NCI-H1092 treated with DMSO at 0.1 percent for 48 hours (cell line): ENCODE measurements at regions not wholly inside any gene's neighbourhood (a gene's known extent, or its start where the extent isn't known, plus 50 kb on each side); places are given as distances from the start of the nearest gene placed in this dataset.

Experiments
- DNase-seq: peaks from one replicate; lab custom pipeline; 2025; lab: John Stamatoyannopoulos, UW

DNA sequence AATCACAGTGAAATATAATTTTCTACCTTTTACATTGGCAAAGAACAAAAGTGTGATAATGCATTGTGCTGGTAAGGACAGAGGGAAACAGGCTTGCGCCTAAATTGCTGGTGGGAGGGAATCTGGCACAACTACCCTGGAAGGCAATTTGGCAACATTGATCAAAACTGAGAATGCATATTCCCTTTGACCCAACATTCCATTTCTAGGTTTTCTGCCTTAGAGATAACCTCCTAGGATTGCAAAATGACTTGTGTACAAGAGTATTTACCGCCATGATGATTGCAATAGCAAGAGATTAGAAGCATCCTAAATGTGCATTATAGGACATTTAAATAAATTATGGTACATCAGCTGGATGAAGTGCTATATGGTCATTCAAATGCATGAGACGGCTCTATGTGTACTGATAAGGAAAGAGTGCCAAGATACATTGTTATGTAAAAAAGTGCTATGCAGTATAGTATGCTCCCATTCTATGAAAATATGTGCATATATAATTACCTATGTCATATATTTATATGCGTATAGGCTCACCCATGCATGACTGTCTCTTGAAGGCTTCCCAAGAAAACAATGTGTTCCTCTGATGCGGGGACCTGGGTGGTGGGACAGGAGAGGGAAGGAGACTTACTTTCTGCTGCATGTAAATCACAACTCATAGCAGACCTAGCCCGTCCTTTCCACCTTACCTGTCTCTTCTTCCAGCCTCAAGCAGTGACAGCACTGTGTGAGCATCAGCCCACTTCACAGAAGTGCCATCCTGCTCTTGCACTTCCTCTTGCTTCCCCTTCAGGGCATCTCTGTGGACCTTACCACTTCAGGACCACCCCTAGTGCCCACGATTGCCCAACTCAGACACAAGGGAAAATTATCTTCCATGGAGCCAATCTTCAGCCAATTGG lies 249.9 kb upstream of the TLE3 start:
- DNase-seq = no peak

DNA sequence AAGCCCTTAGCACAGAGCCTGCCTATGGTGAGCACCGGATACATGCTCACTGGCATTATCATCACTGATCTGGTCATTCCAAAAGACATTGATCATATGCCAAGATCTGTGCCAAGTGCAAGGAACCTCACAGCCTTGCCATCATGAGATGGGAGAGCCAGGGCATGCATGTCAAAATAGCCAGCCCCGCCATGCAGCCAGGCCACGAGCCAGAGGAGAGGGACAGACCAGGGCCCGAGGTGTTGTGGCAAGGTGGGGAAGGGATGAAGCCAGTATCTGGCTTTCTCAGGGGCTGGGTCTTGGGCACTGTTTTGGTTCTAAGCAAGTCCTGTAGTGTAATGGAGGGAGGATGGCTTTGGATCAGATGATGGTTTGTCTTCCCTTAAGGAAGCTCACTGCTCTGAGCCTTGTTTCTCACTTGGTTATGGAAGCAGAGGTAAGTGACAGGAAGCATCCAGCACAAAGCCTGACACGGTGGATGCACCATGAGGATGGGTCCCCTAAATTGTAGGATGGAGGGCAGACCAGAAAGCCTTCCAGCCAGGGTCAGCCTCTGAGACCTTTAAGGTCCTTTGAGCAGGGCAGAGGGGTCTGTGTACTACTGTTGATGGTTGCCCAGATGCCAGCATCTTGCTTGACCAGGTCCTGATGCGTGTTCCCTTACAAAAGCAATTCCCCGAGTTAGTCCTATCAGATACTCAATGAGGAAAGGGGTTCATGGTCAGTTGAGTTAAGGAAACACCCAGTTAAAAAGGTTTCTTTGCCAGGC lies 247.7 kb upstream of the TLE3 start:
- no peak for DNase-seq

DNA sequence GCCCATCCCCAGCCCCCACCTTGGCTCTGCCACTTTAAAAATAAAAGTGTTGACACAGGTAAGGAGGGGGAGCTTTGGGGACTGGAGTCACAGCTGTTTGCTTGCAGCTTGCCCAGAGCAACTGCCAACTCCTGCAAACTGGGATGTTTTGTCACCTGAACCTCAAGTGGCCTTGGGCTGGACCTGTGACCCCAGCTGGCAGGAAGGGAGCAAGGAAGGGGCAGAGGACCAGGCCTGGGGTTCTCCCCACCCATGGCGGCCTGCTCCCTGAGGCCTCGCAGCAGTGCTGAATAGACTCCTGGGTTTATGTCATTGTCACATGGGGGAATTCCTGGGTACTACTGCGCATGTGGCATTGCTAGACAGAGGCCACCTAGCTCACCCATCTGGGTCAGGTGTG lies 246.9 kb upstream of the TLE3 start:
- peak; percentile 77 for DNase-seq

DNA sequence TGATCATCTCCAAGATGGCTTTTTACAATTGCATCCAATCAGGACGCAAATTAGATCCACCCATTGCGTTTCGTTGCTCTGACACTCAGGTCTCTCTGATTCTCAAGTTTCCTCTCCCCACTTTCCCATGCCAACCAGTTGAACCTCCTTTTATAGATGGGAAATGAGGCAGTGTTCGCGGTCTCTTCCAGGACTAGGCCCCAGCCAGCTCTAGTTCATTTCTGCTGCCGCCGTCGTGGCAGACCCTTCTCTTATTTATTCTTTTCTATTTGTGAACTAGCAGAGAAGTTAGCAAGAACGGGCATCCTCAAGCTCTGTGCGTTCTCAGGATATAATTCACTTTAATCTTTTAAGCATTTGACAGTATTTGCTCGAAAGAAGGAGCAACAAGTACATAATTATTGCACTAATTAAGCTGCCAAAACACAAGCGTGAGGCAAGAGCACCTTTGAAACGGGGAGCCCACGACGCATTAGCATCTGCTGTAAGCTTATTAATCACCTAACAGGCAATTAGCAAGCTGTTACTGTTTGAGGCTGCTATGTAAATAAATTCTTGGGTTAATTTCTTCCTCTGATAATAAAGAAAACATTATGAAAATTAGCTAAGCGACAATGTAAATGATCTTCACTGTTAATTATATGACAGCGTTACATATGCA lies 246.4 kb upstream of the TLE3 start:
- peak; percentile 73 for DNase-seq

DNA sequence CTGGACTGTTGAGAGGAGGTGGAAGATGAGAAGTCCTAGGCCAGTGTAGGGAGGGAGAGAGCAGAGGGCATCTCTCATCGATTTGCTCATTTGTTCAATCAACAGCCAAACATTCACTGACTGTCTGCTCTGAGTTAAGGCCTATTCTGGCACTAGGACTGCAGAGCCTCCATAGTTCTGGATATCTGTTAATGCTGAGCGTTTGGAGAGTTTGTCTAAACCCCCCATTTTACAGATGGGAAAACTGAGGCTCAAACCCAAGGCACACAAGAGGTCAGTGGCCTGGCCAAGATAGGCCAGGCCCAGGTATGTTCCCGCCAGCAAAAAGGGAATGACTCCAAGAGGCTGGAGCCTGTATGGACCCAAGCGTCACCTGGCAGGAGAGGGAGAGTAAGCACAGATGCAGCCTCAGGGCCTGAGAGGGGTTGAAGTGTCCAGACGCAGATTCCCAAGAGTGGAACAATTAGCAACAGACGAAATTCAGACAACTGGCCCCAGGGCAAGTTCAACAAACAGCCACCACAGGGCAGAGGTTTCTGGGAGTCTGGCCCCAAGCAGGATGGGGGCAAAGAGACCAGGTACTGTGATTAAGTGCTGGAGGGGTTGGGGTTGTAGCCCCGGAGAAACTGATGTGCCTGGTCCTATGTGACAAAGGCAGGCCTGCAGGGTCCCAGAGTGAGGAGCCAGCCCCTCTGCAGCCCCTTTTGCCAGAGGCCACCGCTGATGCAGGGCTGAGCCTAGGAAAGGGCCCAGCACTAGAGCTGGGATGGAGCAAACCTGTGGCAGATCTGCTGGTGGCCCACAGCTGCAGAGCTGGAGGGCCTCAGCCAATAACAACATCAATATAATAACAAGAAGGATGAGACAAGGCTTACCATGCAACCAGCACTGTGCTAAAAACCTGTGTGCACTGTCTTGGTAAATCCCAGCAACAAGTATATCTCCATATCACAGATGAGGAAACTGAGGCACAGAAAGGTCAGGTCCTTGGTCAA lies 245.1 kb upstream of the TLE3 start:
- peak; percentile 7 for DNase-seq

DNA sequence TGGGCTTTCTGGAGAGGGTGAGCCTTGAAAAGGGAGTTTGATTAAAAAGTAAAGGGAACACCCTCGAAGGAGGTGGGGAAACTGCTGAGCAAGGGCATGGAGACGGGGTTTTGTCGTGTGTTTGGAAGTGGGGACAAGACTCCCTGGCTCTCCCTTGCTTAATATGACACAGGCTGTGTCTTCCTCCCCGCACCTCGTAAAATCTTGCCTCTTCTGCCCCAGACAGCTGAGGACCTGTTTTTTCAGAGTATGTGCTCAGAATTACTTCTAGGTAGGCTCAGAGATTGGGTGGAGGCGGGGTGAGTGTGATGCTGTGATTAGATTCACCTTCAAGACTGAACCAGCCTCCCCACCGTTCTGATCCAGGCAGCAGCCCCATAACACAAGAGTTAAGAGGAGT lies 244.4 kb upstream of the TLE3 start:
- no peak for DNase-seq

DNA sequence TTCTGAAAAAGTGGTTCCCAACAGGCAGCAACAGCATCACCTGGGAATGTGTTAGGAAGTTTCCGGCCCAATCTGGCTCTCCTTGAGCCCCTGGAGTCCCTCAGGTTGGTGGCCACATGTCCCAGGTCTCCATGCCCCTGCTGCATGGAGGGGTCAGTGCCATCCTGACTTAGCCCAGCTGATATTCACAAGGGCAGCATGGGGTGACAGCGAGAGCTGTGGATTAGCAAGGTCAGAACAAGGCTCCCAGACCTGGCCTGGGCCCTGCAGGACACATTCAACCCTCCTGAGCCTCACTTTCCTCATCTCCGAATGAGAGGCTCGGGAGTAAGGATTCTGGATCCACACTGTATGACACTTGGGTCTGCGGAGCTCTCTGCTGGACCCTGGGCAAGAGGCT lies 243.8 kb upstream of the TLE3 start:
- no peak for DNase-seq

DNA sequence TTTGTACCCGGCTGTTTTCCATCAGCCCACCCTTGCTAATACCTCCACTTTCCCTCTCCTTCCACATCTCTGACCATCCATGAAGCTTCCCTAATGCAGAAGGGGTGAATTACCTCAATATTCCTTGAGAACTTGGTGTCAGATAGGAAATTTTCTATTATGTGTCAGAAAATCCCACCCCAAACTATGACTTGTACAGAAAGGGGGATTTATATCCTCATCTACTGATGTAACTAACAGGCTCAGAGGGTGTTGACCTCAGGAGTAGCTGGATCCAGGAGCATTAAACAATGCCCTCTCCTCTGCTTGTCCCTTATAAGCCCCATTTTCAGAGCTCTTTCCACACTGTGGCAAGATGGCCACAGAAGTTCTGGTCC lies 242.8 kb upstream of the TLE3 start:
- no peak for DNase-seq

DNA sequence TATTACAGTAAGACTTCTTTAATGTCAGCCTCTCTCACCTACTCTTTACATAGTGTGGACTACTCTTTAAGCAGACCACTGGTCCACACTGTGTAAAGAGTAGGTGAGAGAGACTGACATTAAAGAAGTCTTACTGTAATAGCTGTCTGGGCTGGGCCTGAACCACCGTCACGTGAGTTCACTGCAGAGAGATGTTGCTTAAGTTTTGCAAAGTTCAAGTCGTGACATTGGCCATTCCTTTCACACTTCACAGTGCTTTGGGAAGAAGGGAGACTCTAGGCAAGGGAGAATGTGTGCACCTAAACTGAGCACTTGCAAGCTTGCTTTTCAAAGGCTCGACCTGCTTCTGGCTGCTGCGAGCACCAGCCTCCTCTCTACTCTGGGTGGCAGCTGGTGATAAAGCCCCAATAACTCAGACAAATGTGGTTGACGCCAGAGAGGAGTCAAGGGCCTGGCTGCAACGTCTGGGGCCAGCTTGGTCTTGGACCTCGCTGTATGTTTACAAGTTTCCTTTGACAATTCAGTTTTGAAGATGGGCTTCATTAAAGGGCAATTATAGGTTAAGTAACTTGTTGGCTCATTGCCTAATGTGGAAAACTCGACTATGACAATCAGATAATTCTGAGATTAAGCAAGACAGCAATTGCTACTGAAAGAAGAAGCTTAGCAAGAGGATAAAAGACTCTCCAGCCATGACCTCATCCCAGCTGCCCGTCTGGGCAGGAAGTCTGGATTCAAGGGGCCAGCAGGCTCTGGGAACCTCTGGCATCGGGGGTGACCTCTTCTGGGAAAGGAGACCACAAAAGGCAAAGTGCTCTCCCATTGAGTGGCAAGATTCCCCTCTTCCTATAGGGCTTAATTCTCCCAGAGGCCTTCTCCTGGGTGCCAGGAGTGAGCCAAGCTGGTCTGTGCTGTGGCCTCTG lies 242.1 kb upstream of the TLE3 start:
- DNase-seq = peak; percentile 76

DNA sequence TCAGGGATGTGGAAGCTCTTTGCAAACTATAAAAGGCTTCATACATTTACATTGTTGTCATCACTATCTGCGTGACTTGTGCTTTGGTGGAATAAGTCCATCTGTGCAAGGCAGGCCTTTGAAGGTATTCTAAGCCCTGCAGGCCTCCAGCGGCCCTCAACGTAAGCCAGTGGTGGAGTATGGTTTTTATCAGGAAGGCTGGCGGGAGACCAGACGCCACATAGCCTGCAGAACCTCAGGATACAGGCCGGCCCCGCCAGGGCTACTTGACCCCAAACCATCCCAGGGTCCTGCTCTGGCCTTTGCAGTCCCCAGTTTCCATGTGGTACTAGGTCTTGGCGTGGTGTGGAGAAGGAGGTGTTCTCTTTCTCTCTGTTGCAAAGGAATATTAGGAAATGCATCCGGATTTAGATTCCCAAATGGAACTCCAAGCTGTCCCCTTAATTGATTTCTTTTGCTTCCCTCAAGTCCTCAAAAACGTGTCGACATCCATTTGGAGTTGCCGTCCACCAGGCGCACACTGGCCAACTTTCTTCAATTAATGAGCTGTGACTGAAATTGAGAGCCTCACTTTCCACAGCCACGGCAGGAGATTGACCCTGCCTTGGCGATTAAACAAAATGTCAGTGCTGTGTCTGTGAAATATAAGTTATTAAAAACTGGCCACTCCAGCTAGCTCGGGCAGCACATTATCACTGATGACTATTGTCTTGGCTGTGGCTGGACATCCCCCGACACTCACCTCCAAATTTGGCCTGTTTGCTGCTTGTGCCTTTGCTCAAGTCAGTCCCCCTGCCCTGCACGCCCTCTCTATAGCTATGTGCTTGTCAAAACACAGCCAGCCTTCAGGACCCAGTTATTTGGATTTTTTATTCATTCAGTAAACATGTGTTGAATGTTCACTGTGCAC lies 239.8 kb upstream of the TLE3 start:
- no peak for DNase-seq

DNA sequence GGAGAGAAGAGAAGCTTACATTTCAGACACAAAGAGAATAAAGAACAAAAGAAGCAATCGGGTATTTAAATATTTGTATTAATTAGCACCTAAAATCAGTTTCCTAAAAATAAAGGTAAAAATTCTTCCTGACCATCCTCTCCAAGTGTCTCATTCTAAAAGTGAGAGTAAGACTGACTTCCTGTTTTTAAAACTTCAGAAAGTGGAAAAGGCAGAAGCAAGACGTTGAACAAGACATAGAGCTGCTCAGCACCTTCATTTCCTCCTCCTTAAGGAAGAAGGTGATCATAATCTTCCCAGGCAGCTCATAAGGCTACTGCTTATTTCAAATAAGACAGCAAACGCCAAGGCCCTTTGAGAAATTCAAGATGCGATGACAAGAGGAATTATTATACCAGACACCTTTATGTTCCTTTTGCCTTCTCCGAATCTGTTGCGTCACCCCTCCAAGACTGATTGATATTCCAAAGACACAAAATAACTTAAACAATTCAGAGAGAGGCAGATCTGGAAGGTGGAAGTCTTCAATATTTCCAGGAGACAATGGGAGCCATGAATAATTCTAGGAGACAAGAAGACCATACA lies 238.8 kb upstream of the TLE3 start:
- DNase-seq = no peak

DNA sequence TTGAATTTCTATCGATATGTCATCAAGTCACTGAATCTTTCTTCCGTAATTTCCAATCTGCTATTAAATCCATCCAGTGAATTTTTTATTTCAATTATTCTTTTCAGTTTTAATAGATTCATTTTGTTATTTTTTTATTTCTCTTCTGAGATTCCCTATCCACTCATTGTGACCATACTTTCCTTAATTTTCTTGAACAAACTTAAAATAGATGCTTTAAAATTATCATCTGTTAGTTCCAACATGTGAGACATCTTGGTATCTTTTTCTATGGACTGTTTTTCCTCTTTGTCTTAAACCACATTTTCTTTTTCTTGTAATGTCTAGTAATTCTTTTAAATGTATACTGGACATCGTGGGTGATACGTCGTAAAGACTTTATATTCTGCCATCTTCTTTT lies 236.6 kb upstream of the TLE3 start:
- DNase-seq = no peak

DNA sequence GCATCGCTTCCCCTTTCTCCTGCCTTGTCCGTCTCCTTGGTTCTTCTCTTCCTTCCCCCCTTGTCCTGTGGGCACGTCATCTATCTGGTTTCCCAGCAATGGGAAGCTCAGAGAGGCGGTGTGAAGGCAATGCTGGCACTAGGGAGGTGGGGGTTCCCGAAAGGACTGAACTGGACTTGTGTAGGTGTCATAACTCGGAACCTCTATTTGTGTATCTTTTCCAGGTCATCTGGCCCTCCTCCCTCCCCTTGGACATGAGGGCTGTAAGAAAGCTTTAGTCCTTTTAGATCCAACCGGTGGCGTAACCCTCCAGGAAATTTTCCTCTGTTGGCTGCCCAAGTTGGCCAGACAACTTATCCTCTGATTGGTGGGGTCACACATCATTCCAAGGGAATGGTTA lies 231.5 kb upstream of the TLE3 start:
- no peak for DNase-seq

DNA sequence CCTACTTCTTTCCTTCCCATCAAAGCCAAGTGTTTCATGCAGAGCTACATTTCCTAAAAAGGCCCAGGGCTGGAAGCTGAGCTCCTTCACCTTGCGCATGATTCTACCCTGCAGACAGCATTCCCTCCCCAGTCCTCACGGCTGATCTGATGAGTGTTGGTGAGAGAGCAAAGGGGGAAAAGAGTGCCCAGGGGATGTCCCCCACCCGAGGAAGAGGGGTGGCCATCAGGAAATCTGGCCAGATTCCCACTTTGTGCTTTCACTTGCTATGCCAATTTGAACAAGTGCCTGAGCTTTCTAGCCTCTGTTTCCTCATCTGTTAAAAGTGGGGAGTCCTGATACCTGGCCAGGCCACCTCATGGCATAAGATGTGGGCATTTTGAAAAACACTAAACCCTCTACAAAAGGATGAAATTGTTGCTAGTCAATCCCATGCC lies 231.0 kb upstream of the TLE3 start:
- no peak for DNase-seq

DNA sequence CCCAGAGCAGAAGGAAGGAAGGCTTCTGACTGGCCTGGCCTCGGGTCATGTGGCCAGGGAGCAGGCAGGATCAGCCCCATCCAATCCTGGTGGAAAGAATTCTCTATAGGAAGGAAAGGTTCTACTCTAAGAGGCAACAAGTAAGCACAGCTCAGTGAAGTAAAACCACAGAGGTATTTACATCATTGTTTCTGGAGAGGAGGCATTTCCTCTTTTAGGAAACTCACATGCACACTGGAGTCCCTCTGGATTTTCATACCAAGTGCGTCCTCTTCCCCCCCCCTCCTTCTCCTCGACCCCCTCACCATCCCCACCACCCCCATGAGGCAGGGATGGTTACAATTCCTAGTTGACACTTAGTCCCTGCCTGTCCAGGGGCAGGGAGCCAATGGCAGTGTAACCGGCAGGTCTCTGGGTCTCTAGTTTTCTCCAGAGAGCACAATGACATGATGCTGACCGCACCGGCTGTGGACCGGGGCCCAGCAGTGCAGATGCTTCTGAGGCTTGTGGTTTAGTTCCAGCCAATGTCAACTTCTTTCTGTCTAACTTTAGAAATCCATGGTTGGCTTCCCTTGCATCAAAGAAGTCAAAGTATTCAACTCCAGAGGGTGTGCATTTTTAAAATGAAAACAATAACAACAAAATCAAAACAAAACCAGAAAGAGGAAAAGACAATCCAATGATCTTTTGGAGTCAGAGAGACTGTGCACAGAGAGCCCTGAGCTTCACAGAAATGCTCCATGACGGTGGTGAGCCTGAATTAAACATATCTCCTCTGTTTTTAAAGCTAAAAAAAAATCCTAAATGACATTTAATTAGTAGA lies 230.3 kb upstream of the TLE3 start:
- DNase-seq = no peak

DNA sequence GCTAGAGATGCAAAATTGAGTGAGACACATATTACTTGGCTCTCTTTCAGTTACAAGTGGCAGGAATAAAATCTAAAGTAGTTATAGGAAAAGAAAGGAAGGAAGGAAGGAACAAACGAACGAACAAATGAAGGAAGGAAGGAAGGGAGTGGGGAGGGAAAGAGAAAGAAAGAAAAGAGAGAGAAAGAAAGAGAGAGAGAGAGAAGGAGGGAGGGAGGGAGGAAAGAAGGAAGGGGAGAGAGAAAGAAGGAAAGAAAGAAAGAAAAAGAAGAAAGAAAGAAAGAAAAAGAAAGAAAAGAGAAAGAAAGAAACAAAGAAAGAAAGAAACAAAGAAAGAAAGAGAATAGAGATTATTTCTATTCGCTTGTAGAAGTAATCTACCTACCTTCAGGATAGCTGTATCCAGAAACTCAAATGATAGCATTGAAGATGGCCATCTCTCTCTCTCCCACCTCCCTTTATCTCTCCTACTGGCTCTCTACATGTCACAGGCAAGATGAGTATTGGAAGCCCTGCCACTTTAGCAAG lies 229.7 kb upstream of the TLE3 start:
- no peak for DNase-seq

DNA sequence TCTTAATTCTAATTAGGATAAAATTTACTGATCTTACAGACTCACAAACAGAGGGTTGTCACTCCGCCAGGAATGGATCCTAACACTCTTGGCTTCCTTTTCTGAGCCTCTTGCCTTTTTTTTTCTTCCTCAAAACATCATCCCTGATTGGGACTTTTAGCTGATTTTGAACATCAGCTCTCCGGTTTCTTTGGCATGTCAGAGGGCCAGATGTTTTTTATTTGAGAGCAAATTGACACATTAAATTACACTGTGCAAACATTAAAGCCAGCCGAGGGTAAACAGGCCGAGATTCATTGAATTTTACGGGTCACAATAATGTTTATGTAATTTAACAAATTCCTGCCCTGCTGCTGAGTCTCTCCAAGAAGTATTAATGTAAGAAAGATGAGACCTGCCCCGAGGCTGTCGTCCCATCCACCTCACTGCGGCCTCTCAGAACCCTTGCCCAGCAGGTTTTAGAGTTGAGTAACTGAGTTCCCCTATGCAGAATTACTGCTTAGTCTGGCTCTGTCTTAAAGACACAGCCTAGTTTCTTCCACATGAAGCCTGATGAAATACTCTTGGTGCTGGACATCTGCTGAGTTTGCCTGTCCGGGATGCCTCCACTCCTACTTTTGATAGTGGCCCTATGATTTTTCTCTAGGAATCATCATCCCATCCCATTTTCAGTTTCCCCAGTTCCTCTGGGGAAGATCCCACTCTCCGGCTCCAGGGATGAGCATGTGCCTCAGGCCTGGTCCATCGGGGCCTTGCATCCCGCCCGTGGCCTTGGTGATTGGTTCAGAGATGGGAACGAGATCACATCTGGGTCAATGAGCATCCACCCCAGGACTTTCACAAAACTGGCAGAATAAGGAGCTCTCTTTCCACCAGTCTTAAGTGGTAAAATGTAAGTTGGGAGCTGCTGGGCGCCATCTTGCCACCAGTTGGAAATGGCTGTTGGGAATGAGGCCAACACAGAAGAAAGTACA lies 226.6 kb upstream of the TLE3 start:
- peak; percentile 63 for DNase-seq
